Prostate gland (tissue), 2 donors: ENCODE measurements at regions not wholly inside any gene's neighbourhood (a gene's known extent, or its start where the extent isn't known, plus 50 kb on each side); places are given as distances from the start of the nearest gene placed in this dataset.
"Not testable (repeated sequence)": the region's sequence is repeated elsewhere in the genome, so short reads cannot be mapped to it uniquely, and the experiment has no call there.

Experiments used
- DNase-seq: peaks from one replicate; pipeline ENCODE4 v3.0.0-alpha.2; 2019; ENCODE audit warnings: low spot score
- H3K27ac ChIP-seq, 2 donors: fragments of 200-600 bp; sonication (generic); 2 replicates each; pipeline ENCODE4 v1.5.1; 2017 to 2019
- H3K27me3 ChIP-seq: fragments of 200-600 bp; sonication (generic); replicated peaks from 2 replicates; pipeline ENCODE4 v1.5.1; 2019; ENCODE audit not compliant: insufficient read depth
- H3K36me3 ChIP-seq, 2 donors: fragments of 200-600 bp; sonication (generic); 1 replicate in 1 of 2; 2 replicates in 1 of 2; pipeline versions ENCODE4 v1.5.1 to v1.8.1; 2017 to 2019
- H3K4me1 ChIP-seq: fragments of 200-600 bp; sonication (generic); replicated peaks from 2 replicates; pipeline ENCODE4 v1.5.1; 2019
- H3K4me3 ChIP-seq, 2 donors: fragments of 200-600 bp; sonication (generic); 2 replicates each; pipeline ENCODE4 v1.5.1; 2017 to 2019
- H3K9me3 ChIP-seq: fragments of 200-600 bp; sonication (generic); 2 replicates; pipeline ENCODE4 v1.5.1; 2017
- WGBS: methylation state at CpG from one replicate; pipeline ENCODE4 v1.1.5; 2018; 5-methylcytosine and 5-hydroxymethylcytosine counted together
- intact Hi-C: fragments of 100-400 bp; cut with DNase I; formaldehyde crosslinking; loops from one replicate; pipeline ENCODE4 v1.14.2; 2022

- H3K36me3 ChIP-seq, H3K9me3 ChIP-seq, DNase-seq, H3K27ac ChIP-seq, H3K4me1 ChIP-seq, H3K4me3 ChIP-seq, H3K27me3 ChIP-seq, intact Hi-C loops: not testable (repeated sequence)
- no CpG with 5 or more reads among the region's 5 CpGs for WGBS
Measured at GRCh38 chr21:5975719-5976118, 4545.7 kb upstream of the TPTE start.

GRCh38 chr21:5997586-5997985 is 4523.8 kb upstream of the TPTE start:
- H3K27ac ChIP-seq, H3K27me3 ChIP-seq, intact Hi-C loops, H3K4me1 ChIP-seq, H3K9me3 ChIP-seq, H3K4me3 ChIP-seq, H3K36me3 ChIP-seq, DNase-seq: not testable (repeated sequence)
- no CpG with 5 or more reads among the region's 2 CpGs for WGBS

- H3K36me3 ChIP-seq, H3K27ac ChIP-seq, H3K4me3 ChIP-seq, DNase-seq, H3K27me3 ChIP-seq, H3K9me3 ChIP-seq, intact Hi-C loops, H3K4me1 ChIP-seq: not testable (repeated sequence)
- WGBS: no CpG with 5 or more reads among the region's 7 CpGs
Measured at GRCh38 chr21:6015422-6016057, 4505.8 kb upstream of the TPTE start.

GRCh38 chr21:6020460-6020859 is 4500.9 kb upstream of the TPTE start:
- intact Hi-C loops, DNase-seq, H3K27me3 ChIP-seq, H3K4me3 ChIP-seq, H3K9me3 ChIP-seq, H3K27ac ChIP-seq, H3K4me1 ChIP-seq, H3K36me3 ChIP-seq: not testable (repeated sequence)
- WGBS: no CpG with 5 or more reads among the region's 5 CpGs

DNA sequence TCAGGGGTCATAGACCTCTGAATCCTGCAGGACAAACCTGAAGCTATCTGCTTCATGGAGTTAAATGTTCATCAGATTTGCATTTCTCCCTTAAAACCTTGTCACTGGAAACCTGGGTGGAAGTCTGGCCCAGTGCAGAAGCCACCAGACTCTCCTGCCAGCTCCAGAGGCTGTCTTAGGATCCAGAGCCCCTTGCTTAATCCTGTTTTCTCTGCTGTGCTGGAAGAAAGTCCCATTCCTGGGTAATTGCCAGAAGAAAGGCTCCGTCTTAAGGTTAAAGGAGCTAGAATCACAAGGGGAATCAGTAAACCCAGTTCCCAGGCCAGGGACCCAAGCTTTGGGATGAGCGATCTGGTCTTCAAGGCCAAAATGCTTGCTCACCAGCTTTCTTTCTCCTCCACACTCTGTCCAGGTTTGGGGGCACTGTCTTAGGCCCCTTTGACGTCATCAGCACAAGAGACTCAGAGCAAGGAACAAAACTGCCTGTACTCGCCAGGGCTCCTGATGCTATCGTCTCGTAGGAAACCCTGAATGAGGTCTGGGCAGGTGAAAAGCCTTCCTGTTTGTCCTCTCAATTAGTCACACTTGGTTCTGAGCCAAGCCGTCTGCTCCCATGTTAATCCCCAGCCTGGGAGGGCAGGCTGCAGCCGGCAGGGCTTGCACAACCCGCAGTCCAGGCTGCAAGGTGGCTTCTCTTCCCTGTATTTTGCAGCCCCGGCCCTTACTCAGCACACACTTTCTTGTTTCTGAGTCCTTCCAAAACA is 4500.2 kb upstream of the TPTE start:
- H3K27ac ChIP-seq, H3K9me3 ChIP-seq, DNase-seq, H3K36me3 ChIP-seq, H3K27me3 ChIP-seq, intact Hi-C loops, H3K4me3 ChIP-seq, H3K4me1 ChIP-seq: not testable (repeated sequence)
- WGBS: no CpG with 5 or more reads among the region's 10 CpGs

DNA sequence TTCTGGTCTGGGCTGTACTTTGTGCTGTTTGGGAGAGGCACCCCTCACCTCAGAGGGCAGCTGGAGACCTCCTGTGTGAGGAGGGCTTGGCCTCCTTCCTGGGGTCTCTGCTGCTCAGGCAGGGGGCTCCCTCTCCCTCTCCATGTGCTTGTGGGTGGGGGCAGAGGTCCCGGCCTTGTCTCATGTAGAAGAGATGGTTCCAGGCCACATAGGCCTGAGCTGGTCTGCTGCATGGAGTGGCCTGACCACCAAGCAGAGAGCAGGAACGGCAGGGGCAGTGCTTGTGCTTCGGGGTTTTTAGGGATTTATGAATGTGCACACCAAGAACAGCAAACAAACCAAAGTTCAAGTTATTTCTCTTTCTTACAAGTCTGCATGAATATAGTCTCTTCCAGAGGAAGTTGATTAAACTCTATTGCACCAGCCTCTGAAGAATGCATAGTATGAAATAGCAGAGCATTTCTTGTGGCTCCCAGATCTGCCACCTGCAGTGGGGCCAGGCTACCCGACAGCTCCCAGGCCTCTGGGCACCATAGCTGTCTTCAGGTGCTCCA is 4499.6 kb upstream of the TPTE start:
- H3K27ac ChIP-seq, H3K4me1 ChIP-seq, H3K36me3 ChIP-seq, H3K9me3 ChIP-seq, H3K4me3 ChIP-seq, DNase-seq, intact Hi-C loops, H3K27me3 ChIP-seq: not testable (repeated sequence)
- WGBS: no CpG with 5 or more reads among the region's 4 CpGs

DNA sequence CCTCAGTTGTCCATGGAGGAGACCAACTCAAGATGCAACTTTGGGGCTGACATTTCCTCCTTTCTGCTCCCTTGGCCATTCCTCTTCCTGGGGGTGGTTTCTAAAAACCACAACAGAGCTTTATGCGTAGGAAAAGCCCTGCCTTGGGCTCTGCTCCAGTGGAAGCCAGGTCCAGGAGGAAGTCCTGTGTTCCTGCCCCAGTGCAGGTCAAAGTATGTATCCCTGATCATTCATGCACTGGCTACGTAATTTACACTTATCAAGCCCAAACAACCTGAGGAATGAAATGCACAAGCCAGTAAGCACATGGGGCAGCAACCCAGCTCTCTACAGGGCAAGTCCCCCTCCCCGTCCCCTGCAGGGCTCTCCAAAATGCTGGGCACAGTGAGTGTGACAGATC is 4498.1 kb upstream of the TPTE start:
- intact Hi-C loops, H3K4me3 ChIP-seq, H3K4me1 ChIP-seq, H3K27me3 ChIP-seq, DNase-seq, H3K36me3 ChIP-seq, H3K9me3 ChIP-seq, H3K27ac ChIP-seq: not testable (repeated sequence)
- no CpG with 5 or more reads among the region's 3 CpGs for WGBS

GRCh38 chr21:6025139-6025538 is 4496.2 kb upstream of the TPTE start:
- whole genome bisulfite sequencing: no CpG with 5 or more reads among the region's 3 CpGs

DNA sequence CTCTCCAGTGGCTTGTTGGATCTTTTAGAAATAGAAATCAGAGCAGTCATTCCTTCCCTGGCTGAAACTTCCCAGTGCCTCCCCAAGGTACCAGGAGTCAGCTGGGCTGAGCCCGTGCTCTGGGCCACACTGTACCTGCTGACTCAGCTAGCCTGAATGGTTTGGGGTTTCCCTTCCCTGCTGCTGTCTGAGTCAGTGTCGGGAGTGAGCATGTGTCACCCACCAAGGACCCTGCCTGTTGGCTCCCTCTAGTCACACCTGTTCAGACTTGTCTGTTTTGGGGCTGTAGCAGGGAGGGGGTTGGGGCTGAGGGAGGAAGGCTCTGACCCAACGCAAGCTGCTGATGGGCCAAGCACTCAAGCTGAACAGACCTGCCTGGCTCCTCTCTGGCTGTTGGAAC is 4493.9 kb upstream of the TPTE start:
- H3K9me3 ChIP-seq, H3K4me3 ChIP-seq, H3K27ac ChIP-seq, H3K36me3 ChIP-seq, DNase-seq, H3K4me1 ChIP-seq, intact Hi-C loops, H3K27me3 ChIP-seq: not testable (repeated sequence)
- WGBS: no CpG with 5 or more reads among the region's 3 CpGs

More at GRCh38 chr21:6025139-6025538, 4496.2 kb upstream of the TPTE start:
- DNase-seq, H3K4me1 ChIP-seq, H3K27me3 ChIP-seq, intact Hi-C loops, H3K9me3 ChIP-seq, H3K36me3 ChIP-seq, H3K27ac ChIP-seq, H3K4me3 ChIP-seq: not testable (repeated sequence)

DNA sequence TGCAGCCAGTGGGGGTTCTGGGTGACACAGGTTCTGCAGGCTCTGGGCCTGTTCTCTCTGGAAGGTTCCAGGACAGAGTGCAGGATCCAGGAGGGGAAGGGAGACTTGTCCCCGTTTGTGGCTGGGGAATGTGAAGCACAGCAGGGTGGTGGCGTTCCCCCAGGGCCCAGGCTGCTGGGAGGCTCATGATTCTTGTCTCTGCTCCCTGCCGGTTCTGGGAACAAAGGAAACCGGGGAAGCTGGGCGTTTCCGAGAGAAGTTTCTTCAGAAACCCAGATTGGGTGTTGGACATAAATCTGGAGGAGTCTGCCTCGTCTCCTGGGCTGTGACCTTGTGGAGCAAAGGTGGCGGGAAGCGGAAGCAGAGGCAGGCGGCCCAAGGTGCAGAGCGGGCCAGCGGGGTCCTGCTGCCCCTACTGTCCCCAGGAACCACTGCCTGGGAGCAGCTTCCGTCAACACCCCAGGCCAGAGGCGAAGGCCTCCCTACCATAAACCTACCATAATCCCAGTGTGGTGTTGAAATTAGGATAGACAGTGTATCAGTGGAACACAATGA is 4487.2 kb upstream of the TPTE start:
- H3K4me3 ChIP-seq, intact Hi-C loops, H3K36me3 ChIP-seq, H3K27me3 ChIP-seq, H3K27ac ChIP-seq, H3K9me3 ChIP-seq, H3K4me1 ChIP-seq, DNase-seq: not testable (repeated sequence)
- no CpG with 5 or more reads among the region's 14 CpGs for WGBS

DNA sequence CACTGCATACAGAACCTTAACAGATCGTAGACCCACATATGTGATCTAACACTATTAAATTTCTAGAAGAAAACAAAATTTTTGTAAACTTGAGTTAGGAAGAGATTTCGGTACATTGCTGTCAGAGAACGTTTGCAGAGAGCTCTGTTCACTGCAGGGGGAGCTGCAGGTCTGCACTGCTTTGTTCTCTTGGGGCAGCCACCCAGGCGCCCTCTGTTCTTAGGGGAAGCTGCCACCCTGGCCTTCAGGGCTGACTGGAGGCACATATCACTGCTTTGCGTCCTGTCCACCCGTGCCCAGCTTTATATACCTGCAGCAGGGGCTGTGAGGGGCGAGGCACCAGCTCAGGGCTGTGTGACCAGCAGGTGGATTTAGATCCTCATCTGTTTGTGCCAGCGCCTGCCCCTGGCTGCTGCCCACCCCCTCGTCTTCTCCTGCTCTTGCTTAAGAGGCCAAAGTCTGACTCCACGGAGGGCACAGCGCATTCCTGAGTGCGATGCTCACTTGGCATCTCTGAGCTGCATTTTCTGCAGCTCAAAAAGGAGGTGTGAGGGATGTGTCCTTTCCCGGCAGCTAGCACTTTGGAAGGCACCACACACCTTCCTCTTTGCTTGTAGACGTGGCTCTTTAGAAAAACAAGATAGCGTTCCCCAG is 4486.4 kb upstream of the TPTE start:
- DNase-seq, H3K9me3 ChIP-seq, intact Hi-C loops, H3K27me3 ChIP-seq, H3K4me1 ChIP-seq, H3K27ac ChIP-seq, H3K36me3 ChIP-seq, H3K4me3 ChIP-seq: not testable (repeated sequence)
- WGBS: no CpG with 5 or more reads among the region's 15 CpGs

DNA sequence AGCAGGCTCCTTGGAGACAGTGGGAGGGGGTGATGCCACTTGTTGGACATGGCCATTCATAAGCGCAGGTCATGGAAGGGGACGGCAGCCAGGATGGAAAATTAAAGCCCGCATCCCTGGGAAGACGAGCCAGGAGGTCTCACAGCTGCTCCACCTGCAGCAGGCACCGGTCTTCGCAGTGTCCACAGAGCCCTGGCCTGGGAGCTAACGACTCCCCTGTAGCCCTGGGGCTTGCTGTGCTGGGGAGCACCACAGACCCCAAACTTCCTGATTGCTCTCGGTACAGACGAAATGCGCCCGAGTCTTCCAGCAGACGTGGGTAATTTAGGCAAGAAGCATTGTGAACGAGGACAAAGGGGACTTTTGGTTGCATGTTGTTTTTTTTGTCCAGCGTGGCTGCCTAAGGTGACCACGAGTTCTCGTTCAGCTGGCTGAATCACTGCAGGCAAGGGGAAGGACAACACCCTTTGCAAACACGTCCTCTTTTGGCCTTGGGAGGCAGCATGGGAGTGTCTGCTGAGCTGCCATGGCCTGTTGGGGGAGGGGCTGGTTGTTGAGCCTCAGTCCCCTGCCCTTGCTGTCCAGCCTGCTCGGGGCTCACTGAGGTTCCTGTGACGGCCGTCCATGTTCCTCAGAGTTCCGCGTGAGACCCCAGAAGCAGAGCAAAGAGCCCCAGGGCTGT is 4485.8 kb upstream of the TPTE start:
- intact Hi-C loops, H3K4me1 ChIP-seq, H3K4me3 ChIP-seq, H3K36me3 ChIP-seq, H3K27ac ChIP-seq, DNase-seq, H3K27me3 ChIP-seq, H3K9me3 ChIP-seq: not testable (repeated sequence)
- no CpG with 5 or more reads among the region's 22 CpGs for WGBS
